T-cell (primary cell): ENCODE measurements at regions not wholly inside any gene's neighbourhood (a gene's known extent, or its start where the extent isn't known, plus 50 kb on each side); places are given as distances from the start of the nearest gene placed in this dataset.

Source experiments
- ATAC-seq, 4 experiments: fragments of 200-7000 bp in 3 of 4; fragments of 150-1000 bp in 1 of 4; cut with Tn5 transposase; replicated peaks in 1 of 4; 1 replicate in 3 of 4; 2 replicates in 1 of 4; pipeline ENCODE4 v1.10.0; 2021; ENCODE audit warnings: moderate library complexity in 3 of 4, mild to moderate bottlenecking in 2 of 4, moderate number of reproducible peaks in 1 of 4
- CTCF ChIA-PET, 2 donors: fragments of 300-600 bp; sonication (Branson Sonifier 250); formaldehyde crosslinking; loops; one replicate each; lab custom pipeline; 2022; ENCODE audit warnings: antibody characterized with exemption in 2 of 2; lab: Charles Lee
- POLR2A ChIA-PET, 2 donors: fragments of 300-600 bp; sonication (Branson Sonifier 250); formaldehyde crosslinking; loops; one replicate each; lab custom pipeline; 2022; ENCODE audit warnings: antibody characterized with exemption in 2 of 2; lab: Charles Lee
- DNase-seq, 35 experiments: peaks; one replicate each; pipeline versions ENCODE4 v3.0.0 to v3.0.0-alpha.2; 2013 to 2023
- H3K27ac ChIP-seq: one replicate; pipeline ENCODE4 v1.5.1; 2013; ENCODE audit warnings: low read length
- H3K27me3 ChIP-seq, 2 experiments: replicated peaks in 1 of 2; 1 replicate in 1 of 2; 2 replicates in 1 of 2; pipeline versions ENCODE4 v1.6.1 to v1.7.0; 2013; ENCODE audit warnings: low read length in 1 of 2, mixed read lengths in 1 of 2; ENCODE audit not compliant: control insufficient read depth in 2 of 2, insufficient read depth in 2 of 2; ENCODE audit errors: extremely low read depth in 1 of 2
- H3K36me3 ChIP-seq, 2 donors: 1 replicate in 1 of 2; 2 replicates in 1 of 2; pipeline versions ENCODE4 v1.6.1 to v1.7.0; 2013; ENCODE audit warnings: low read length in 1 of 2; ENCODE audit not compliant: control insufficient read depth in 2 of 2, insufficient read depth in 1 of 2; ENCODE audit errors: extremely low read depth in 1 of 2
- H3K4me1 ChIP-seq, 2 experiments: 1 replicate in 1 of 2; 2 replicates in 1 of 2; pipeline versions ENCODE4 v1.6.1 to v1.7.0; 2013; ENCODE audit warnings: low read length in 2 of 2, mixed read lengths in 1 of 2; ENCODE audit not compliant: insufficient read depth in 2 of 2, control insufficient read depth in 1 of 2; ENCODE audit errors: extremely low read depth in 1 of 2
- H3K4me3 ChIP-seq, 2 donors: 1 replicate in 1 of 2; 2 replicates in 1 of 2; pipeline versions ENCODE4 v1.5.1 to v1.7.0; 2013; ENCODE audit warnings: mild to moderate bottlenecking in 2 of 2, low read length in 1 of 2, moderate library complexity in 1 of 2; ENCODE audit not compliant: control insufficient read depth in 1 of 2; ENCODE audit errors: extremely low read depth in 1 of 2
- H3K9me3 ChIP-seq: 2 replicates; pipeline ENCODE4 v1.7.0; 2013
- H3K27ac Mint-ChIP-seq, 2 donors: one replicate each; pipeline ENCODE4 v1.8.0; 2020 to 2021; ENCODE audit warnings: mild to moderate bottlenecking in 2 of 2, mixed read lengths in 2 of 2
- H3K27me3 Mint-ChIP-seq, 2 donors: one replicate each; pipeline ENCODE4 v1.8.0; 2021 to 2022; ENCODE audit warnings: mixed read lengths in 2 of 2
- H3K36me3 Mint-ChIP-seq: one replicate; pipeline ENCODE4 v1.8.0; 2021; ENCODE audit warnings: mixed read lengths
- H3K4me1 Mint-ChIP-seq, 3 donors: one replicate each; pipeline ENCODE4 v1.8.0; 2020 to 2022; ENCODE audit warnings: mixed read lengths in 3 of 3, mild to moderate bottlenecking in 1 of 3
- H3K4me3 Mint-ChIP-seq, 3 donors: one replicate each; pipeline ENCODE4 v1.8.0; 2020 to 2022; ENCODE audit warnings: mild to moderate bottlenecking in 3 of 3, mixed read lengths in 3 of 3, moderate library complexity in 3 of 3
- H3K9me3 Mint-ChIP-seq, 3 donors: one replicate each; pipeline ENCODE4 v1.8.0; 2020 to 2022; ENCODE audit warnings: mixed read lengths in 3 of 3
- WGBS: methylation state at CpG from one replicate; pipeline ENCODE4 v1.1.5; 2013; ENCODE audit warnings: missing lambda C conversion rate; ENCODE audit not compliant: insufficient coverage; 5-methylcytosine and 5-hydroxymethylcytosine counted together

DNA sequence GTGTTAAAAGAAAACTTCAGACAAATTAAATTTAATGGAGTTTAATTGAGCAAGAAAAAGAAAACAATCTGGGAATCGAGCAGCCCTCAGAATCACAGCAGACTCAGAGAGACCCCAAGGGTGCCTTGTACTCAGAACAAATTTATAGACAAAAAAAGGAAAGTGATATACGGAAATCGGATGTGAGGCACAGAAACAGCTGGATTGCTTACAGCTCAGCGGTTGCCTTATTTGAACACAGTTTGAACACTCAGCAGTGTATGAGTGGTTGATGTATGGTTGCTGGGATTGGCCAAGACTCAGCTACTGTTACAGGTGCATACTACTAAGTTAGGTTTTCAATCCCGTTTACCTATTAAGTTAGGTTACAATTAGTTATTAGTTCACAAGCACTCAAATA is 103.8 kb upstream of the LYZL1 start:
- Histone ChIP-seq H3K36me3 (no peaks in the 10 kb centered on the region), H3K4me1 (no peaks in the 10 kb centered on the region), H3K27ac (no peak overlapping the region), H3K9me3 (no peaks in the 10 kb centered on the region), H3K27me3 (peaks cover 2 to 14% of the 10 kb centered on the region in 2 experiments), H3K4me3 (no peak overlapping the region)
- Mint-ChIP-seq H3K9me3 (peaks cover 0 to 3% (median 0%) of the 10 kb centered on the region in 3 donors), H3K27ac (no peak overlapping the region), H3K36me3 (no peaks in the 10 kb centered on the region), H3K27me3 (peaks cover 9 to 13% of the 10 kb centered on the region in 2 donors), H3K4me1 (no peaks in the 10 kb centered on the region), H3K4me3 (no peak overlapping the region)
- CTCF ChIA-PET, result no interaction called here
- no peak for ATAC-seq
- WGBS, result 86% methylated on average over 4 of the region's 5 CpGs
- no peak for DNase-seq
- POLR2A ChIA-PET, result no interaction called here

DNA sequence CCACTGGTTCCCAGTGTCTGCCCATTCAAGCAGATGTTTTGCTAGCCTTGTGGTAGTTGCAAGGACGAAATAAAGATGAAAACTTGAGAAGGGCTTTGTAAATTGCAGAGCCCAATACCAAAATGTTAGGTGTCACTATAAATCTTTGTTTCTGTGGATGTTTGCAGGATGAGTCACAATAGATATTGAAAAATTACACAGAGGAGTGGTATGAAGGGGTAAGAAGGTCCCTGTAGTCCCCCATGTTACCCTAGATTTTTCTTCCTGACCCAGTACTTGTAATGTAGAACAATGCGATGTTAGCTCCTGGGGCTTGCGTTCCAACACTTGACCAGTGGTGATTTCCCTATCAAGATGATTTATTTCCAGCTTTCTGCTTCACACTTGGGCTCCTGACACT is 102.6 kb upstream of the LYZL1 start:
- Mint-ChIP-seq H3K27me3 (peaks cover 11 to 13% of the 10 kb centered on the region in 2 donors), H3K36me3 (no peaks in the 10 kb centered on the region), H3K9me3 (peaks cover 0 to 3% (median 0%) of the 10 kb centered on the region in 3 donors), H3K27ac (no peak overlapping the region), H3K4me1 (no peaks in the 10 kb centered on the region), H3K4me3 (no peak overlapping the region)
- no peaks in the 10 kb centered on the region for H3K36me3 ChIP-seq
- WGBS, result 20% methylated on average over 1 of the region's 3 CpGs
- no peaks in the 10 kb centered on the region for H3K9me3 ChIP-seq
- DNase-seq, result no peak
- H3K27ac ChIP-seq, result no peak overlapping the region
- no peaks in the 10 kb centered on the region for H3K4me1 ChIP-seq
- peaks cover 2 to 18% of the 10 kb centered on the region in 2 experiments for H3K27me3 ChIP-seq
- ChIA-PET CTCF (no interaction called here), POLR2A (no interaction called here)
- ATAC-seq, result no peak
- H3K4me3 ChIP-seq, result no peak overlapping the region

DNA sequence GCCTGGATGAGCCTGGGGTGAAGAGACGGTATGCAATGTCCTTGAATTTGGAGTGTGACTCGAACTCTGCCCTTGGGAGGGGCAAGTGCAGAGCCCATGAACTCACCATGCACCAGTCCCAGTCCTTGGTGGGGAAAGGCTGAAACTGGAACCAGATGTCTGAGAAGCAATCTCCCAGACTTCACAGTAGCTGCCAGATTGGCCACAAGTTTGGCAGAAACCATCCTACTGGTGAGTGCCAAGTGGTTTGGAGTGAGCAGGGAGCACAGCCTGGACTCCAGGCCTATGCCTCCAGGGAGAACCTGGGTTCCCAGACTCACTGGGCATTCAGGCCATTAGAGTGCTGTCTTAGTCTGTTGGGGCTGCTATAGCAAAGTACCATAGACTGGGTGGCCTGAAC is 99.6 kb upstream of the LYZL1 start:
- ChIA-PET POLR2A (no interaction called here), CTCF (no interaction called here)
- Mint-ChIP-seq H3K27ac (no peak overlapping the region), H3K4me1 (no peaks in the 10 kb centered on the region), H3K36me3 (no peaks in the 10 kb centered on the region), H3K9me3 (peaks cover 0 to 3% (median 0%) of the 10 kb centered on the region in 3 donors), H3K4me3 (no peak overlapping the region), H3K27me3 (peaks cover 15 to 17% of the 10 kb centered on the region in 2 donors)
- ATAC-seq (no peak), DNase-seq (no peak)
- no peak overlapping the region for H3K4me3 ChIP-seq
- H3K9me3 ChIP-seq, result no peaks in the 10 kb centered on the region
- no peaks in the 10 kb centered on the region for H3K36me3 ChIP-seq
- peaks cover 0 to 17% of the 10 kb centered on the region in 2 experiments for H3K27me3 ChIP-seq
- no peaks in the 10 kb centered on the region for H3K4me1 ChIP-seq
- WGBS, result 49% methylated on average over 2 of the region's 2 CpGs
- no peak overlapping the region for H3K27ac ChIP-seq

DNA sequence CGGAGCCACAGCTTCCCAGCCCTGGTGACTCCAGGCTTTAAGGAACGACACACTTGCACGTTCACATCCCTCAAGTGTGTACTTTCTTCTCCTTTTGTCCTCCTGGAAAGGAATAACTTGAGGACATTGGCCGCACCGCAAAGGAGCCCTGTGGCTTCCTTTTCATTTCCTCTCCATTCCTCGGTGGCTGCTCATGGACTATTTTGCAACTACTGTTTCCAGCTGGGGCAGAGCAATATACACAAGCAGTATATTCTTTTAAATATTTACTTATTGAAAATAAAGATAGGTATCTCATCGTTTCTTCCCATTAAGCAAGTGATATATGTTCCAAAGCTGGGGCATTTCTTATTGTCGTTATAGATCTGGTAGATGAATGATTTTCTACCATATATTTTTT is 97.2 kb upstream of the LYZL1 start:
- Mint-ChIP-seq H3K27ac (no peak overlapping the region), H3K36me3 (no peaks in the 10 kb centered on the region), H3K4me1 (no peaks in the 10 kb centered on the region), H3K9me3 (peaks cover 0 to 9% (median 8%) of the 10 kb centered on the region in 3 donors), H3K4me3 (no peak overlapping the region), H3K27me3 (peaks cover 12 to 17% of the 10 kb centered on the region in 2 donors)
- Histone ChIP-seq H3K4me3 (no peak overlapping the region), H3K27me3 (peaks cover 0 to 17% of the 10 kb centered on the region in 2 experiments), H3K4me1 (no peaks in the 10 kb centered on the region), H3K9me3 (no peaks in the 10 kb centered on the region), H3K36me3 (no peaks in the 10 kb centered on the region), H3K27ac (no peak overlapping the region)
- WGBS, result 6% methylated on average over 6 of the region's 8 CpGs
- DNase-seq, result no peak
- CTCF ChIA-PET, result interaction anchor here in 1 of 2 donors (0.6 kb wide), 1 partner anchor 28 kb away, joined by 5 read pairs; no protein-coding TSS in a partner anchor
- ATAC-seq, result no peak
- POLR2A ChIA-PET, result no interaction called here

DNA sequence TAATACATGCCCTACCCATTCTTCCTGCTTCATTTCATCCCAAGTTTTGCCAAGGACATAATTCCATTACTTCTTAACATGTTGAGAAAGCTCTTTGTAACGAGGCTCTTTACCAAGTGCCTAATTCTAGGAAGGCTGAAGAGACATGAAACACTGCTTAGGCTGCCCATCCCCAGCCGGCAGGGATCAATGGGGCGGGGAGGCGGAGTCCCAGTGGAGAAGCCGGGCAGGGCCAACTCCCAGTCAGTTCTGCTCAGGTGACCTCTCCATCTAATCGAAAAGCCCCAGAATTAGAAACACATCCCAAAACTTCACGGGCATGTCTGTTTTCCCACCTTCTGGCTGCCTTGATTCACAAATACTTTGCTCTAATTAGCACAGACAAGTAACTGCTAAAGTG is 89.5 kb upstream of the LYZL1 start:
- Histone ChIP-seq H3K4me1 (no peaks in the 10 kb centered on the region), H3K4me3 (no peak overlapping the region), H3K27me3 (peaks cover 0 to 8% of the 10 kb centered on the region in 2 experiments), H3K27ac (no peak overlapping the region), H3K36me3 (no peaks in the 10 kb centered on the region), H3K9me3 (no peaks in the 10 kb centered on the region)
- ATAC-seq (no peak), DNase-seq (no peak)
- Mint-ChIP-seq H3K9me3 (peaks cover 0 to 8% (median 7%) of the 10 kb centered on the region in 3 donors), H3K27ac (no peak overlapping the region), H3K27me3 (peaks cover 5 to 21% of the 10 kb centered on the region in 2 donors), H3K36me3 (no peaks in the 10 kb centered on the region), H3K4me1 (no peaks in the 10 kb centered on the region), H3K4me3 (no peak overlapping the region)
- 53% methylated on average over 7 of the region's 7 CpGs for WGBS
- ChIA-PET CTCF (no interaction called here), POLR2A (no interaction called here)

DNA sequence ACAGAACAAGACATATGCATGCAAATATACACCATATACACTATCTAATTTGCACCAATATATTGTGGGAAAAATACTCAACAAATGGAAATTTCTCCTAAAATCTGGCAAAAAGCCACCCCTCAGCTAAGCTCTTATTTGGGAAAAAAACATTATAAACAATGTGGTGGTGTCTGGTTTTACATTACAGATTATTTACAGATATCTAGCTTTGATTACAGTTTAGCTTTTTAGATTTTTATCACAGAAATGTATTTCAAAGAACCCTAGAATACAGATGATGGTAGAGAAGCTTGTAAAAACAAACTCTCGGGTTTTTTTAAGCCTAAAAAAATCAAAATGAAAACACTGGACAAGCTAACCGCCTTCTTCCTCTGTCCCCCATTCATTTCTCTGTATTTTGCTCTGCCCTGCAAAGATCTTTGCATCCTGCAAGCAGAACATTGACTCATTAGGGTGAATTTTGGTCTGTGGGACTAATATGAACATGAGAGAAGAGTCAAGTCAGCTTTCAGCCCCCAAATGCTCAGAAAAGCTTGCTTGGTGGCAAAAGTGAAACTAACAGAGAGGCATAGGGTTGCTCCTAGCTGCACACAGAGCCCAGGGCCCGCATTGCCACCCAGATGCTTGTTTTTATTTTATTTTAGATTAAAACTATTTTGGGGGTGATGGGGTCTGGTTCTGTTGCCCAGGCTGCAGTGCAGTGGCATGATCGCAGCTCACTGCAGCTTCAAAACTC is 88.8 kb upstream of the LYZL1 start:
- Mint-ChIP-seq H3K36me3 (no peaks in the 10 kb centered on the region), H3K4me3 (no peak overlapping the region), H3K4me1 (no peaks in the 10 kb centered on the region), H3K27me3 (peaks cover 11 to 24% of the 10 kb centered on the region in 2 donors), H3K27ac (no peak overlapping the region), H3K9me3 (peaks cover 0 to 6% (median 2%) of the 10 kb centered on the region in 3 donors)
- Histone ChIP-seq H3K27me3 (peaks cover 0 to 8% of the 10 kb centered on the region in 2 experiments), H3K4me3 (no peak overlapping the region), H3K36me3 (no peaks in the 10 kb centered on the region), H3K27ac (no peak overlapping the region), H3K9me3 (no peaks in the 10 kb centered on the region), H3K4me1 (no peaks in the 10 kb centered on the region)
- DNase-seq, result no peak
- no CpG with 5 or more reads among the region's 4 CpGs for WGBS
- ChIA-PET POLR2A (no interaction called here), CTCF (no interaction called here)
- no peak for ATAC-seq
